HG03558 (cell line): ENCODE measurements at regions not wholly inside any gene's neighbourhood (a gene's known extent, or its start where the extent isn't known, plus 50 kb on each side); places are given as distances from the start of the nearest gene placed in this dataset.

Source experiments
- ATAC-seq: cut with Tn5 transposase; IDR thresholded peaks from one replicate; pipeline ENCODE4 v1.9.1; 2021; ENCODE audit warnings: moderate number of reproducible peaks; ENCODE audit not compliant: unreplicated experiment; ENCODE audit errors: extremely low read depth

DNA sequence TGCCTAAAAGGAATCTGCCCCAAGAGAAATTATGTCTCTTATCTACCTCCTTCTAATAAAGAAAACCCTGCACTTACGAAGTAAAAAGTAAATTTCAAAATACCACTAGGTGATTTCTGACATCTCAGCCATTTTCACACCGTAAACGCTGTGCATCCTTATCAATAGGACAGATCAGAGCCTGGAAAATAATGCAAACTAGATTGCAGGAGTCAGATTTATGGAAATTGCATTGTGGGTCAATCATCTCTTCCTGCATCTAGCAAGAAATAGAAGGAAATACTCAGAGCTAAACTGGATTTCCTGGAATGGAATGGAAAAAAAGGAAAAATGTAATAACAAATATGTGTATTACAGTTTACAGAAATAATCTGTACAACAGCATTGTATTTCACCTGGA lies 114.3 kb upstream of the PLPPR4 start:
- ATAC-seq: no peak

DNA sequence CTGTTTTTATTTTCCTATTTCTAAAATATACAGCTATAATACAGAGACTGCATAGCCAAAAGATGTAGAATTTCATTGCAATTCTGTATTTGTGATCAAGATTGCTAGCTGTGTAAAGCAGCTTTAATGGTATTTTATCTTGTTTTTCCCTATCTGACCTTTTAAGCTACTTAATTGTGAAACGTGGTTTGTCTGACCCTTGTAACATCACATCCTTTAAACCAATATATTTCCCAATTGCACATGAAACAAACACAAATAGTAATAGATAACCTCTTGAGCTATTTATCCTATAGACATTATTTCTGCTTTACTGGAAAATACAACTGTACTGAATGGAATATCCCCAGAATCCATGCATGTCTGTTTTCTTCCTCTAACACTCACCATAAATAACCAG lies 112.2 kb upstream of the PLPPR4 start:
- no peak for ATAC-seq

DNA sequence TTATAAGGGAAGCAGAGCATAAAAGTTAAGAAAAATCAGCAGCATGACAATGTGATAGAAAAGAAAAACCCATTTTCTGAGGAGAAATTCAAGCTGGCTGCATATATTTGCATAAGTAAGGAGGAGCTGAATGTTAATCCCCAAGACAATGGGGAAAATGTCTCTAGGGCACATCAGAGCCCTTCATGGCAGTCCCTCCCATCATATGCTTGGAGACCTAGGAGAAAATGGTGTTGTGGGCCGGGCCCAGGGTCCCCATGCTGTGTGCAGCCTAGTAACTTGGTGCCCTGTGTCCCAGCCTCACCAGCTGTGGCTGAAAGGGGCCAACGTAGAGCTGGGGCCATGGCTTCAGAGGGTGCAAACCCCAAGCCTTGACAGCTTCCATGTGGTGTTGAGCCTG lies 100.6 kb upstream of the PLPPR4 start:
- ATAC-seq: no peak

DNA sequence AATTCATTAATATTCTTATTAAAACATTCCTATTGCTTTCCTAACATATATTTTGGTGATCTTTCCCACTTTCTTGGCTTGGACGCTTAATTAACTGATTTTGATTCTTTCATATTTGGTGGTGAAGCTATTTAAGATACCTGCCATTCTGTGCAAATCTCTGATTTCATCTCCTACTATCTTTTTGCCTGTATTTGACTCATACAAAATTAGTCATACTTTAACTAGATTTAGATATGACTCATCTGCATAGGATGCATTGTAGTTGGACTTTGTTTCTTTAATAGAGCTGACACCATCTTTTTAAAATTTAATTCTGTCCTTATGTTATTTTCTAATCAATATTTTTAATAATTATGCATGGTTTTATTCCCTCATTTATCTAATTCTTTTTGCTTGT lies 93.8 kb upstream of the PLPPR4 start:
- no peak for ATAC-seq

DNA sequence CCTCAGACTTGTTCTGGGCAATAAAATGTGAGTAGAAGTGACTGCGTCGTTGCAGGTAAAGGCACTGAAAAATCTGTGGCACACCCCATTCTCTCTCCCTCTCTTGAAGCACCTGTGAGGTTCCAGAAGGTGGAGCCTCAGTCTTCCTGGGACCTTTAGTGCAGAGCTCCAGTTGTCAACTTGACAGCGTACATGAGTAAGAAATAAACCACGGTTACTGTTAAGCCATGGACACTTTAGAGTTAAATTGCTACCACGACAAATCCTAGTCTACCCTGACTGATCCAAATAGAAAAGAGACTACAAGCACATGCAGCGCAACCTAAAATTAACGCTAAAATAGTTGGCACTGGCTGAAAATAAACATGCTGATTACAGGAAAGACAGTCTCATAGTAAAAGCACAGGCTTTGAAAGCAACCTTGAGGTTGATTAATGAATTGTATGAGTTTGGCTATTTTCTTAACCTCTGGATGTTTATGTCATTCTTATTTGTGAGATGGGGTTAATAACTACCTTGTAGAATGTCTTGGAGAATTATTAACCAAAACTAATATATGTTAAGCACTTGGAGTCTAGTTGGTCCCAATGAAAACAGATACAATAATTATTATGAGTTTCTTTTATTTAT lies 93.0 kb upstream of the PLPPR4 start:
- no peak for ATAC-seq

DNA sequence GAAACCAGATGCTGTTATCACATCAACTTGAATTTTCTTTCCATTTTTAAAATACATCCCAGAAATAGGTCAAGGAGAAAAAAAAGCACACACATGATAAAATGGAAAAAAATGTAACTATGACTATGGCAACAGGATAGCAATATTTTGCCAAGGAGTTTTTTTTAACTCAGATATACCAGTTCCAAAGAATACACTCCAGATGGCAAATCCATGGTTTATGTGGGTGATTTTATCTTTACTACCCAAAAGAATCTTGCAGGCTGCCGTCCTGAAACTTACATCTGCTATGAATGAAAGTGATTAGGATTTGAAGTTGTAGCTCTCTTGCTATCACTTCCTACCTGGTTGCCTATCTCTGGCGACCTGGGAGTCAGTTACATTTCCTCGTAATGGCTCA lies 91.0 kb upstream of the PLPPR4 start:
- ATAC-seq: no peak

DNA sequence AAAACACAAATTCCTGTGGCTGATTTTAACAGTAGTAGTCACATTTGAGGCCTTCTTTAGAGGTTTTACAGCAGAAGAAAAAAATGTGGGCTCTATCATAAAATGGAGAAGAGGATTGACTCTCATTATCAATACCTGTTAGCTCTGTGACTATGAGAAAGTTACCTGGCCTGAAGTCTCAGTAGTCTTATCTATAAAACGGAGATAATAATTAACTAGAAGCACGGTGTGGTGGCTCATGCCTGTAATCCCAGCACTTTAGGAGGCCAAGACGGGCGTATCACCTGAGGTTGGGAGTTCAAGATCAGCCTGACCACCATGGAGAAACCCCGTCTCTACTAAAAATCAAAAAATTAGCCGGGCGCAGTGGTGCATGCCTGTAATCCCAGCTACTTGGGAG lies 90.4 kb upstream of the PLPPR4 start:
- ATAC-seq: no peak

DNA sequence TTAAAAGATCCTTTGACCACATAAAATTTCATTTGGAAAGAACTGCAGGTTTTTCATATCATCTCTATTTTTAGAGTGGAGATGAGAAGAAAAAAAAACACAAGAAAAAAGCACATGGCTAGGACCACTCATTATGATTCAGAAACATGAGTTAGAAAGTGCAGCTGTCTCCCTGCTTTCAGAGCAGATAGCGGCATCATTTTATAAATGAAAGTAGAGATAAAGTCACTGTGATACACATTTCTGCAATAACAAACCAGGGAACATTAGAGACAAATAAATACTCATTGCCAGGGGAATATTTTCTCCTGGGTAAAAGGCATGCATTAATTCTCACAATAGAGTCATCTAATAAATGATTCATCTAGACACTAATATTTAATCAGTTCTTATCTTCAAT lies 87.5 kb upstream of the PLPPR4 start:
- ATAC-seq: no peak

DNA sequence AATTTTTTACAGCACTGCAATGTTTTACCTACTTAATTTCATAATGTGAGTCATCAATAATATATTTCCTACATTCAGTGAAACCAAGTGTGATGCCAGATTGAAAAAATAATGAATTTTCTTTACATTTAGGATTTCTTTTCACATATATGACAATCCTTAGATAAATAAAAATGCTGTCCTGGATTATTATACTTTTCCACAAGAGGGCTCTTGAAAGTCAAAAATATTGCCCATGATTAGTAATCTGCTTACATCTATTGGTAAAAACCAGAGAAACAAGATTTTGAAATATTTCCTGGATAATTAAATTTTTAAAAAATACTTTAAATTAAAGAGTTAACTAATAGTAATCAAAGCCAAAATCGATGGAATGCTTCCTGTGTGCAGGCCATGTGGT lies 86.8 kb upstream of the PLPPR4 start:
- no peak for ATAC-seq

DNA sequence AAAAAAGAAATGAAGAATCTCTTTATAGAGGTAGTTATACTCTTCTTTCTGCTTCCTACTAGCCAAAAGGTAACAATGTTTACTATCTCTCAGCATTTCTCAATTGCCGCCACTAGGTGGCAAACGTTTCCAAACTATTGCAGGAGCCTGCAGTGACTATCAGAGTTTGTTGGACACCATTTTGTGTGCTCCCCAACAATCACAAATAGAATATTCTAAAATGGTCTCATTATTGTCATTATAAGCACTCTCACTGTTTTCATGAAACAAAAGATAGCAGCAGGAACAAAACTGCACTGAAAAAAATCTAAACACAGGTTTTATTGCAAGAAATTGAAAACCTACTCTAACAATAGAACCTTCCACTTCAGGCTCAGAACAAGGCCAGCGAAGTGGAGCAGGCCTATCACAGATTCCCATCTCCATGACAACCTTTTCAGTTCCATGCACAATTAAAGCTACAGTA lies 83.9 kb upstream of the PLPPR4 start:
- ATAC-seq: peak; percentile 96

DNA sequence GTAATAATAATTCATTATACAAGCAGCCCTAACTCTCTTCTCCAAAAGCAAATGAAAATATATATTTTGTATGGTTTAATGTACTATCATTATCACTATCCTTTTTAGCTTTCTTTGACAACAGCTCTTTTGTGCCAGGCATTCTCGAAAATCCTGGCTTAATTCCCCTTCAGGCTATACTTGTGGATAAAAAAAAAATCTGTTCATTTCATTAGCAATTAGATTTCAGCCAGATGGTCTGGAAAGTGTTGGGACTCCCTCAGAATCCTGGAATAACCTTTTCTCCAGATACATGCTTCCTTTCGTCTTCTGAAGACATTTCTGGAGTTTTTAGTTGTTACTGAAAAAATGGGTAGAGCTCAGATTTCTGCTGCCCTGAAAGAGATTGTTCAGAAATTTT lies 83.4 kb upstream of the PLPPR4 start:
- ATAC-seq: no peak

DNA sequence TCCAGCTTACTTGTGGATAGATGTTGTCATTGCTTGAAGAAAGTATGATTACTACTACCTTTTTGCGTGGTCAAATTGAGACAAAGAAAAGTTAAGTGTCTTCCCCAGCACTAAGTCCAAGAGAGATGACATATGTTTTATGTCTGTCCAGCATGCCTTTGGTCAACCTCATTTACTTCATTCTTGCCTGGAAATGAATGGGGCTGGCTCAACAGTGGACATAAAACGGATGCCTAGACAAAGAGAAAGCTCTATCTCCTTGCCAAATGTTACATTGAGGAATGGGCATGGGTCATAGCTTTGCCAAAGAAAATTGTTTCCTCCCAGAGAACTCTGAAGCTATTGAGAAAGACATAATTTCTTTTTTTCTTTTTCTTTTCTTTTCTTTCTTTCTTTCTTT lies 82.4 kb upstream of the PLPPR4 start:
- no peak for ATAC-seq

DNA sequence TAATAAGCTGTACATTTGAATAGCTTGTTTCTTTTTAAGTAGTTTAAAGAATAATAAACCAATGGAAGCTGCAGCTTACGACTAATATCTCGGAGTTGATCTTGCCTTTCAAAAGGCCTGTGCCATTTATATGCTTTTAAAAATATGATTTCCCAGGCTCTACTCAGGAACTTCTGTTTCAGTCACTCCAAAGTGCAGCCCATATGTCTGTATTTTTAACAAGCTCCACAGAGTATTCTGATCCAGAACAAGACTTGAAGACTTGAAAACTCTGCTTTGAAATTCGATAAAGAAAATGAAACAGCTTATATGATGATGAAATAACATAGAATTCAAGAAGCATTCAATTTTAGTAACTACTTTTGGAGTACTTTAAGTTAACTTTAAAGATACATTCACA lies 79.1 kb upstream of the PLPPR4 start:
- no peak for ATAC-seq

DNA sequence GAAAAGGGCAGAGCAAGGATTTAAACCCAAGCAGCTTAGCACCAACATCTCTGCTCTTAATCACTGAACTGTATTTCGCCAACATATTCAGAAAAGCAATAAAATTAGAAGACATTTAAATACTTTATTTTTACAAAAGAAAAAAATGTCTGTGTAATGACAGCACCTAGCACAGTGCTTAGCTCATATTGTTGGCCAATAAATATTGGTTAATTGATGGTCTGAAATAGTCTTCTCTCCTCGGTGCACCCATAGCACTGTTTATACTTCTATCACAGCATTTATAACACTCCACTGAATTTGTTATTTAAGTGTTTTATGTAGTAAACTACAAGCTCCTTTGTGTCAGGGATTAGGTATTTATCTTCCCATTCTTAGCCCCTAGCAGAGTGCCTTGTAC lies 70.9 kb upstream of the PLPPR4 start:
- no peak for ATAC-seq

DNA sequence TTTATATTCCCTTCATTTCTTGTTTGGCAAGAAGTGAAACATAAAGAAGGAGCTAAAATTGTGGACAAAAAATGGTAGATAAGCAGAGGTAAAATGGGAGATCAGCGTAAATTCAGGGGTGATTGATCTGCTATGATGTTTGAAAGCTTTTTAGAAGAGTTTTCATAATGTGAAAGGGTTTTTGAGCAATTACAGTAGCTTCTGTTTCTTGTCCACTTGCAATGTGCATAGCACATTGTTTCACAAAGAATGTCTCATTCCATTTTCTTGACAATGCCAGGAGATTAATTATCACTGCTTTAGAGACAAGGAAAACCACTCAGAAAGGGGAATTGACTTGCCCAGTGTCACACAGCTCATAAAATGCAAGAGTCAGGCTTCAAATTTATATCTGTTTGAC lies 65.9 kb upstream of the PLPPR4 start:
- ATAC-seq: no peak

DNA sequence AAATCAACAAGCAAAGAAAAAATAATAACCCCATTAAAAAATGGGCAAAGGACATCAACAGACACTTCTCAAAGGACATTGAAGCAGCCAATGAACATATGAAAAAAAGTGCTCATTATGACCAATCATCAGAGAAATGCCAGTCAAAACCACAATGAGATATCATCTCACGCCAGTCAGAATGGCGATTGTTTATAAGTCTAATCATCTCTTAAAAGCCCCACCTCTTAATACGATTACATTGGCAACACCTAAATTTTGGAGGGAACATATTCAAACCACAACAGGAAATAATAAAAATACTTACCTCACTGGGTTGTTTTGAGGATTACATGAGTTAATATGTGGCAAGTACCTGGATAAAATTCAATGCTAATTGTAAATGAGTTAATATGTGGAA lies 57.1 kb upstream of the PLPPR4 start:
- no peak for ATAC-seq
